ENCODE measurements at regions not wholly inside any gene's neighbourhood (a gene's known extent, or its start where the extent isn't known, plus 50 kb on each side); places are given as distances from the start of the nearest gene placed in this dataset.
A peak's percentile ranks its signal among the peaks of the same experiment; 100 is the strongest.
"Not testable (repeated sequence)": the region's sequence is repeated elsewhere in the genome, so short reads cannot be mapped to it uniquely, and the experiment has no call there.

DNA sequence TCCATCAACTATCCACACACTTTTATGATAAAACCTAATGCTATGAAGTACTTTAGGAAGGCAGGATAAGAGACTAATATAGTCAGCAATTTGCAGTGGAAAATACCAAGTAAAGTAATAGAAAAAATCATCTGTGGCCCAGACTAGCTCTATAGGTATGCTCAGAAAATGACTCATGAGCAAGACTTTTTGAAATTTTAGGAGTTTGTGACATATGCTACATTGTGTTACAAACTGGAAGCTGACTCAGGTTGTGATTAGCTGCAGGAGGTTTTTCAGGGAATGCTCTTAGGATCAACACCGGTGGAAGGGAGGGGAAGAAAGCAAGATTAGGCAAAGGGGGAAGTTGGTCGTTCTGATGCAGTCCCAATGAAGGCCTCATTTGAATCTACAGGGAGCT is 56.1 kb downstream of the FEZF1 start:
- no peak overlapping the region for H3K14ac ChIP-seq (ENCODE audit: low read length)
- DNase-seq, result peak; percentile 31 to 85
- no peak overlapping the region for H3K9ac ChIP-seq (ENCODE audit: low read length)
- H3K23ac ChIP-seq (ENCODE audit: low read length), result no peak overlapping the region
- no peaks in the 10 kb centered on the region for H3K79me2 ChIP-seq (ENCODE audit: control insufficient read depth, insufficient read depth, low read length, poor library complexity)
- no peak overlapping the region for H3K4me3 ChIP-seq (ENCODE audit: low read depth, low read length)
- no peak overlapping the region for H3K18ac ChIP-seq (ENCODE audit: low read length)
- H2AFZ ChIP-seq (ENCODE audit: insufficient read depth, low read length, poor library complexity), result no peak overlapping the region
- H4K91ac ChIP-seq (ENCODE audit: low read depth, low read length), result no peak overlapping the region
- H3K4me1 ChIP-seq (ENCODE audit: control insufficient read depth in 1 of 2, insufficient read depth in 2 of 2, low read length in 2 of 2), result no peaks in the 10 kb centered on the region
- H4K8ac ChIP-seq (ENCODE audit: low read depth, low read length), result no peak overlapping the region
- no peak overlapping the region for H2AK5ac ChIP-seq (ENCODE audit: low read length)
- no peak overlapping the region for H3K27ac ChIP-seq (ENCODE audit: low read depth, low read length)
- no peaks in the 10 kb centered on the region for H3K27me3 ChIP-seq (ENCODE audit: insufficient read depth, low read length)
- no peaks in the 10 kb centered on the region for H3K9me3 ChIP-seq (ENCODE audit: insufficient read depth, low read depth, low read length)
- H3K4ac ChIP-seq (ENCODE audit: low read depth, low read length), result no peak overlapping the region
- H3K79me1 ChIP-seq (ENCODE audit: low read length), result no peaks in the 10 kb centered on the region
- H3K4me2 ChIP-seq (ENCODE audit: low read length), result no peak overlapping the region
- H4K12ac ChIP-seq (ENCODE audit: low read depth, low read length), result no peak overlapping the region
- H2BK12ac ChIP-seq (ENCODE audit: low read length), result no peak overlapping the region
- WGBS (ENCODE audit: extremely low coverage, insufficient coverage, insufficient read length), result no CpG with 5 or more reads among the region's 2 CpGs
- no peaks in the 10 kb centered on the region for H3K36me3 ChIP-seq (ENCODE audit: control insufficient read depth in 1 of 2, insufficient read depth in 2 of 2, low read length in 2 of 2)
- H2BK120ac ChIP-seq (ENCODE audit: insufficient read depth, low read length, poor library complexity), result no peak overlapping the region
- H2BK5ac ChIP-seq (ENCODE audit: low read depth, low read length, poor library complexity), result no peak overlapping the region

DNA sequence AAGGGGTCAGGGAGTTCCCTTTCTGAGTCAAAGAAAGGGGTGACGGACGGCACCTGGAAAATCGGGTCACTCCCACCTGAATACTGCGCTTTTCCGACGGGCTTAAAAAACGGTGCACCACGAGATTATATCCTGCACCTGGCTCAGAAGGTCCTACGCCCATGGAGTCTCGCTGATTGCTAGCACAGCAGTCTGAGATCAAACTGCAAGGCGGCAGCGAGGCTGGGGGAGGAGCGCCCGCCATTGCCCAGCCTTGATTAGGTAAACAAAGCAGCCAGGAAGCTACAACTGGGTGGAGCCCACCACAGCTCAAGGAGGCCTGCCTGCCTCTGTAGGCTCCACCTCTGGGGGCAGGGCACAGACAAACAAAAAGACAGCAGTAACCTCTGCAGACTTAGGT is 65.8 kb downstream of the FEZF1 start:
- H3K79me1 ChIP-seq (ENCODE audit: low read length); H4K91ac ChIP-seq (ENCODE audit: low read depth, low read length); H2BK120ac ChIP-seq (ENCODE audit: insufficient read depth, low read length, poor library complexity); DNase-seq; H2AK5ac ChIP-seq (ENCODE audit: low read length); H3K9me3 ChIP-seq (ENCODE audit: insufficient read depth, low read depth, low read length); H3K27me3 ChIP-seq (ENCODE audit: insufficient read depth, low read length); H3K4me1 ChIP-seq (ENCODE audit: control insufficient read depth in 1 of 2, insufficient read depth in 2 of 2, low read length in 2 of 2); H3K9ac ChIP-seq (ENCODE audit: low read length); H3K4me3 ChIP-seq (ENCODE audit: low read depth, low read length); H4K12ac ChIP-seq (ENCODE audit: low read depth, low read length); H3K79me2 ChIP-seq (ENCODE audit: control insufficient read depth, insufficient read depth, low read length, poor library complexity); H3K4ac ChIP-seq (ENCODE audit: low read depth, low read length); H3K23ac ChIP-seq (ENCODE audit: low read length); H3K4me2 ChIP-seq (ENCODE audit: low read length); H3K36me3 ChIP-seq (ENCODE audit: control insufficient read depth in 1 of 2, insufficient read depth in 2 of 2, low read length in 2 of 2); H2BK5ac ChIP-seq (ENCODE audit: low read depth, low read length, poor library complexity); H2BK12ac ChIP-seq (ENCODE audit: low read length); H4K8ac ChIP-seq (ENCODE audit: low read depth, low read length); H3K27ac ChIP-seq (ENCODE audit: low read depth, low read length); H3K14ac ChIP-seq (ENCODE audit: low read length); H2AFZ ChIP-seq (ENCODE audit: insufficient read depth, low read length, poor library complexity); H3K18ac ChIP-seq (ENCODE audit: low read length): not testable (repeated sequence)
- no CpG with 5 or more reads among the region's 14 CpGs for WGBS (ENCODE audit: extremely low coverage, insufficient coverage, insufficient read length)

DNA sequence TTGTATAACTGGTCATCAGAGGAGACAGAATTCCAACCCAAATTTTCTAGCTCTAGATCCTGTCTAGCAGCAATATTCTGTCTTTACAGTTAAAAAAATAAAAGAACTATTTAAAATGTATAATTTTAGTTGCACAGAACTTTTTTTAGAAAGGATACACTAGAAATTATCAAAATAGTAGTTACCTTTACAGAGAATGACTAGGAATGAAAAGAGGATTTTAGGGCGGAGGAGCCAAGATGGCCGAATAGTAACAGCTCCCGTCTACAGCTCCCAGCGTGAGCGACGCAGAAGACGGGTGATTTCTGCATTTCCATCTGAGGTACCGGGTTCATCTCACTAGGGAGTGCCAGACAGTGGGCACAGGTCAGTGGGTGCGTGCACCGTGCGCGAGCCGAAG is 66.3 kb downstream of the FEZF1 start:
- H2BK120ac ChIP-seq (ENCODE audit: insufficient read depth, low read length, poor library complexity); H3K79me1 ChIP-seq (ENCODE audit: low read length): not testable (repeated sequence)

DNA sequence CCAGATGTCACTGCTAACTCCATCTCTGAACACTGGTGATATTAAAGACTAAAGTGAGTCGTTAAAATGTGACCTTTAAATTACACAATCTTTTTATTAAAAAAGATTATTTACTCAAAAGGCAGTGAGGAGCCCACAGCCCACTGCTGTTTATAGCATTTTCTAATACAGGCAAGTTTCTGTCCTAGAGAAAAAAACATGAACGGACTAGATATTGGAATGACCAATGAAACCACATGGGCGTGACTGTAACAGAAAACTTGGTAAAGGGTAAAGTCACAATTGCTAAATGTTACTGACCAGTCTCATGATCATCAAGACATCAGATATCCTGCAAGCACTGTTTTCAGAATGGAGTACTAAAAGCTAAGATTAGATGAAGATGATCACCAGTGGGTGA is 78.7 kb downstream of the FEZF1 start:
- H3K27me3 ChIP-seq (ENCODE audit: insufficient read depth, low read length), result no peaks in the 10 kb centered on the region
- no peak overlapping the region for H3K4me3 ChIP-seq (ENCODE audit: low read depth, low read length)
- H2AK5ac ChIP-seq (ENCODE audit: low read length), result no peak overlapping the region
- no peaks in the 10 kb centered on the region for H3K36me3 ChIP-seq (ENCODE audit: control insufficient read depth in 1 of 2, insufficient read depth in 2 of 2, low read length in 2 of 2)
- H3K9ac ChIP-seq (ENCODE audit: low read length), result no peak overlapping the region
- no peak overlapping the region for H2BK120ac ChIP-seq (ENCODE audit: insufficient read depth, low read length, poor library complexity)
- H3K9me3 ChIP-seq (ENCODE audit: insufficient read depth, low read depth, low read length), result no peaks in the 10 kb centered on the region
- H3K79me2 ChIP-seq (ENCODE audit: control insufficient read depth, insufficient read depth, low read length, poor library complexity), result no peaks in the 10 kb centered on the region
- H2AFZ ChIP-seq (ENCODE audit: insufficient read depth, low read length, poor library complexity), result no peak overlapping the region
- no peak overlapping the region for H3K4ac ChIP-seq (ENCODE audit: low read depth, low read length)
- H3K4me2 ChIP-seq (ENCODE audit: low read length), result no peak overlapping the region
- no peak overlapping the region for H4K8ac ChIP-seq (ENCODE audit: low read depth, low read length)
- H3K23ac ChIP-seq (ENCODE audit: low read length), result no peak overlapping the region
- no peak overlapping the region for H3K18ac ChIP-seq (ENCODE audit: low read length)
- DNase-seq, result no peak
- WGBS (ENCODE audit: extremely low coverage, insufficient coverage, insufficient read length), result no CpG with 5 or more reads among the region's 3 CpGs
- no peak overlapping the region for H4K12ac ChIP-seq (ENCODE audit: low read depth, low read length)
- H3K27ac ChIP-seq (ENCODE audit: low read depth, low read length), result no peak overlapping the region
- H3K14ac ChIP-seq (ENCODE audit: low read length), result no peak overlapping the region
- H3K4me1 ChIP-seq (ENCODE audit: control insufficient read depth in 1 of 2, insufficient read depth in 2 of 2, low read length in 2 of 2), result no peaks in the 10 kb centered on the region
- no peaks in the 10 kb centered on the region for H3K79me1 ChIP-seq (ENCODE audit: low read length)
- H2BK5ac ChIP-seq (ENCODE audit: low read depth, low read length, poor library complexity), result no peak overlapping the region
- H4K91ac ChIP-seq (ENCODE audit: low read depth, low read length), result no peak overlapping the region
- no peak overlapping the region for H2BK12ac ChIP-seq (ENCODE audit: low read length)

More for the DNA sequence above, 66.3 kb downstream of the FEZF1 start:
- H3K4ac ChIP-seq (ENCODE audit: low read depth, low read length); H3K9ac ChIP-seq (ENCODE audit: low read length); H2BK5ac ChIP-seq (ENCODE audit: low read depth, low read length, poor library complexity); H2AFZ ChIP-seq (ENCODE audit: insufficient read depth, low read length, poor library complexity); H4K12ac ChIP-seq (ENCODE audit: low read depth, low read length); H3K36me3 ChIP-seq (ENCODE audit: control insufficient read depth in 1 of 2, insufficient read depth in 2 of 2, low read length in 2 of 2); H3K79me2 ChIP-seq (ENCODE audit: control insufficient read depth, insufficient read depth, low read length, poor library complexity); H3K27me3 ChIP-seq (ENCODE audit: insufficient read depth, low read length); H3K27ac ChIP-seq (ENCODE audit: low read depth, low read length); H3K14ac ChIP-seq (ENCODE audit: low read length); H3K18ac ChIP-seq (ENCODE audit: low read length); H3K23ac ChIP-seq (ENCODE audit: low read length); H3K4me2 ChIP-seq (ENCODE audit: low read length); H3K4me1 ChIP-seq (ENCODE audit: control insufficient read depth in 1 of 2, insufficient read depth in 2 of 2, low read length in 2 of 2); H3K4me3 ChIP-seq (ENCODE audit: low read depth, low read length); H3K9me3 ChIP-seq (ENCODE audit: insufficient read depth, low read depth, low read length); H4K91ac ChIP-seq (ENCODE audit: low read depth, low read length); H2BK12ac ChIP-seq (ENCODE audit: low read length); DNase-seq; H2AK5ac ChIP-seq (ENCODE audit: low read length); H4K8ac ChIP-seq (ENCODE audit: low read depth, low read length): not testable (repeated sequence)
- no CpG with 5 or more reads among the region's 13 CpGs for WGBS (ENCODE audit: extremely low coverage, insufficient coverage, insufficient read length)

Data from trophoblast cell (in vitro differentiated cells and primary cell).